HG03571 (cell line): ENCODE measurements at regions not wholly inside any gene's neighbourhood (a gene's known extent, or its start where the extent isn't known, plus 50 kb on each side); places are given as distances from the start of the nearest gene placed in this dataset.
A peak's percentile ranks its signal among the peaks of the same experiment; 100 is the strongest.
"Not testable (repeated sequence)": the region's sequence is repeated elsewhere in the genome, so short reads cannot be mapped to it uniquely, and the experiment has no call there.

Source experiments
- ATAC-seq: cut with Tn5 transposase; IDR thresholded peaks from one replicate; pipeline ENCODE4 v1.9.1; 2021; ENCODE audit not compliant: unreplicated experiment

GRCh38 chr14:89534902-89535685 lies 118.1 kb upstream of the FOXN3 start:
- no peak for ATAC-seq

DNA sequence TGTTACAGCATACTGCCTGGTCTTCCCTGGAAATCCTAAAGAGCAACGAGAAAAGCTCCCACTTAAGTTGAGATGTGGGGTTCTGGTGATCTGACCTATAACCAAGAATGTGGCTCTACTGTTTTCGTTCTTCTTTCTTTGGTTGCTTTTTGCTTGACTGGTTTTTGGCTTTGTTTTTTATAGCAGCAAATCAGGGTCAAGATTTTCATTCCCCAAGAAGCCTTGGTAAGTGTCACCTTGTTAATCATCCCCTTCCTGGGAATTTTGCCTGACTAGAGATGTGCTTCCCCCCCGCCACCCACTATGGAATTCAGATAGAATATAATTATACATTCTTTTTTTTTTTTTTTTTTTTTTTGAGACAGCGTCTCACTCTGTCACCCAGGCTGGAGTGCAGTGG lies 116.7 kb upstream of the FOXN3 start:
- ATAC-seq, result no peak

GRCh38 chr14:89533136-89533535 lies 116.1 kb upstream of the FOXN3 start:
- no peak for ATAC-seq

DNA sequence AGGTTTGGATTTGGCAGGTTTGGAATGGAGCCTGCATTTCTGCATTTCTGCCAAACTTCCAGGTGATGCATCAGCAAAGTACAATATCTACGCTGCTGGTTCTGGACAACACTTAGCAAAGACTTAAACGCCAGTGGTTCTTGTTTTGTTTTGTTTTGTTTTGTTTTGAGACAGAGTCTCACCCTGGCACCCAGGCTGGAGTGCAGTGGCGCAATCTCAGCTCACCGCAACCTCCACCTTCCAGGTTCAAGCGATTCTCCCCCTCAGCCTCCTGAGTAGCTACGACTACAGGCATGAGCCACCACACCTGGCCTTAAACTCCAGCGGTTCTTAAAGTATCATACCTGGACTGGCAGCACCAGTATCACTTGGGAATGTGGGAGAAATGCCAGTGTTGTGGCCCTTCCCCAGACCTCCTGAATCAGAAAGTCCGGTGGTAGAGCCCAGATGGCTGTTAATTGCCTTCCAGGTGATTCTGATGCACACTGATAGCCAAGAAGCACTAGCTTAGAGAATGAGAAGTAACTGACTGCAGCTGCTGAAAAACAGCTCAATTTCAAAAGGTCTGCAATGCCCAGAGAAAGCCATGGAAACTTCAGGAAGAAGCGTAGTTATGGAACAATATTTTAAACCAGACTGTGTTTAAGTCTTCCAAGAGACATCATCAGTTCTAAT lies 114.8 kb upstream of the FOXN3 start:
- ATAC-seq, result no peak

- ATAC-seq, result no peak
Measured at GRCh38 chr14:89524990-89525667, 108.1 kb upstream of the FOXN3 start.

DNA sequence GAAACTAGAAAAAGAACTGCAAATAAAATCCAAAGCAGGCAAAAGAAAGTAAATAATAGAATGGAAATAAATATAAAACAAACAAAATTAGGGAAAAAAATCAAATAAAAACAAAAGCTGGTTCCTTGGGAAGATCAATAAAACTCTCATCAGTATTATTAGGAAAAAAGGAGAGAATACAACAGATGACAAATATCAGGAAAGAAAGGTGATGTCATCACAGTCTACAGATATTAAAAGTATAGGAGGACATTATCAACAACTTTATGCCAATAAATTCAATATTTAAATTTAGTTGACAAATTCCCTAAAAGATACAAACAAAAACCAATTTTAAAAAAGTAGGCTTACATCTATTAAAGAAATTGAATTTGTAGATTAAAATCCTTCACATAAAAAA lies 107.4 kb upstream of the FOXN3 start:
- no peak for ATAC-seq

DNA sequence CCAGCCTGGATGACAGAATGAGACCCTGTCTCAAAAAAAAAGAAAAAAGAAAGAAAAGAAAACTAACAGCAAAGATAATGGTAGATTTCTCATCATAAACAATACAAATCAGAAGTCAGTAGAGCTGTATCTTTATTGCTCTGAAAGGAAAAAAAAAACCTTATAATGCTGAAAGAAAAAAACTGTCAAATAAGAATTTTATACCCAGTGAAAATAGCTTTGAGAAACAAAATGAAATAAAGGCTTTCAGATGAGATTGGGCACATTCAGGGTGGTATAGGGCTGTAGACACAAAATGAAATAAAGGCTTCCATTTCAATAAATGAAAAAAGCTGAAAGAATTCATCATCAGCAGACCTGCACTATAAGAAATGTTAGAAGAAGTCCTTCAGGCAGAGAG lies 105.0 kb upstream of the FOXN3 start:
- no peak for ATAC-seq

DNA sequence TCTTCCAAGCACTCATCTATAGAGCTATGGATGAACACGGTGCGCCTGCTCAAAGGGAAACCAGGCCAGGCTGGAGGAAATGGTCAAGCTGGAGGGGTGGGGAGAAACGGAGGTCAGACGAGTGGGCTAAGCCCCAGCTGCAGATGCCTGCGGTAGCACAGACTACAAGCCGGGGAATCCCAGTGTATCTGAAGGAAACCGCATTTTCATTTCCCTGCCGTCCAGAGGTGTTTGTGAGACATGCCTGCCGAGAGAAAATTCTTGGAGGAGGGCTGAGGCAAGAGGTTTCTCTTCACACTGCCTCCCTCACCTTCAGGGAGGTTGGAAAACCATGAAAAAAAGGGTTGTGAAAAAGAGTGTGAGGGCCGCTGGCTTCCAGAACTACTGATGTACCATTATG lies 102.0 kb upstream of the FOXN3 start:
- no peak for ATAC-seq

- ATAC-seq, result no peak
Measured at GRCh38 chr14:89516173-89516572, 99.1 kb upstream of the FOXN3 start.

GRCh38 chr14:89514601-89515000 lies 97.6 kb upstream of the FOXN3 start:
- no peak for ATAC-seq

DNA sequence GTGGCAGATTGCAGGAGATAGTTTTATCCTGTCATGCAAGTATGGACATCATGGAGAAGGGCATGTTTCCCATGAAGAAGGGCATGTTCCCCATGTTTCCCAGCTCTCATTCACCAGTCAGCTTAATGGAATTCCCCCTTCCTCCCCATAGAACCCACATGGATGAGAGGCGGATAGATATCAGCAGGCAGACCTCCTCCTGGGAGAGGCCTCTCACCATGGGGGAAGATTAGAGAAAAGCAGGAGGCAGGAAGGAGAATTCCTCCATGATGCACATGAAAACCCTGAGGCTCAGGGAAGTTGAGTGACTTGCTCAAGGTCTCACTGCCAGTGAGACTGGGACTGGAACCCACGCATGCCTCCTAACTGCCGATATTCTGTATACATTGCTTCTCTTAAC lies 92.9 kb upstream of the FOXN3 start:
- no peak for ATAC-seq

- no peak for ATAC-seq
Measured at GRCh38 chr14:89508863-89509262, 91.8 kb upstream of the FOXN3 start.

- no peak for ATAC-seq
Measured at GRCh38 chr14:89507926-89508460, 91.0 kb upstream of the FOXN3 start.

DNA sequence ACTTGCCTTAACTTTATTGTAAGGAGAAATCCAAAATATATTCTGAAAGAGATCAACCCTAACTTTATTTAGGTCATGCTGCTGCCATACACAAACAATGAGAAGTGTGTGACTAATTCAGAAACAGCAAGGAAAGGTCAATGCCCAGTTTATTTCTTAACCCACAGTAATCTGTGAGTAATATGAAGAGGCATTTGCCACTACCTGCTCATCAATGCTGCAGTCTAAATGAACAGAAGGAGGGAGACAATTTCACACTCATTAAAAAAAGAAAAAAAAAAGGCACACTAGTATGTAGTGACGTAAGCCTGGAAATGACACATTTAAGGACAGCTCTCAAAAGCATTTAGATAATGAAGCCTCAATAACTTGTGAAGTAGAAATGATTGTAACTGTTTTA lies 90.5 kb upstream of the FOXN3 start:
- no peak for ATAC-seq

- ATAC-seq, result not testable (repeated sequence)
Measured at GRCh38 chr14:89506891-89507452, 89.9 kb upstream of the FOXN3 start.

- ATAC-seq, result no peak
Measured at GRCh38 chr14:89504602-89505313, 87.7 kb upstream of the FOXN3 start.

- no peak for ATAC-seq
Measured at GRCh38 chr14:89504091-89504490, 87.1 kb upstream of the FOXN3 start.

DNA sequence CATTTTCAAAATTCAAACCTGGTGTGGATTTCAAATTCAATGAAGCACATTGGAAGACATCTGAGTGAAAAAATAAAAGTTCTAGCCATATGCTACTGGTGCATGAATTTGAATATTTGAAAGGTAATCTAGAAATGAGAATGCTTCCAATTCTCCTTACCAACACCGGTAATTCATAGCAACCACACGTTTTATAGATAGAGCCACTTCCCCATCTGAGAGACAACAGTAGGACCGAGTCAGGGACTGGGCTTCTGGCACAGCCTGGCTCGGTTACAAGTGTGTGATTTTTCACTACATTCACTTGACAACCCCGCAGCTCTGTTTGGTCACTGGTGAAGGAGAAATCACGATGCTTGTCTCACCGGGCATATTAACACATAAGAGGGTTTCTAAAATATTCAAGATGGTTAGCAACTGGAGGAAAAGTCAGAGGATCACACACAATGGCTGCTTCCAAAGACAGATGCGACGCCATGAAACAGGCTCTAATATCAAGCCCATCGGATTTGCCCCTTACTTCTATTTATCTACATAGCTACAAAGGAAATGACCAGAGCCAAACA lies 86.5 kb upstream of the FOXN3 start:
- peak; percentile 55 for ATAC-seq

DNA sequence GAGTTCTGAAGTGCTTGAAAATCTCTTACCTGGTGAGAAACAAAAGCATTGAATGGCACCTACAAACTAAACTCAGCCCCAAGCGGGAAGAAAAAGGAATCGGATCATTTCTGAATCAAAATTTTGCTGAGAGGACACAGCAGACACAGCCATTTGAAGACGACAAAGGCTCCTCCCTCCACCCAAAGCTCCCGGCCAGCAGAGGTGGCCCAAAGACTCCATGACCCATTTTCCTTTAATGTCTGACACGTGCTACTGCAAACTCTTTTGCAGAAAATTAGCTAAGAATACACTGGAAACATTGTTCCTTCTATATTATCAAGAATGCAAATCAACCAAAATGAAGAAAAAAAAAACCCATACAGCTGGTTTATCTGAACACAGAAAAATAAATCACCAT lies 85.9 kb upstream of the FOXN3 start:
- ATAC-seq, result no peak

DNA sequence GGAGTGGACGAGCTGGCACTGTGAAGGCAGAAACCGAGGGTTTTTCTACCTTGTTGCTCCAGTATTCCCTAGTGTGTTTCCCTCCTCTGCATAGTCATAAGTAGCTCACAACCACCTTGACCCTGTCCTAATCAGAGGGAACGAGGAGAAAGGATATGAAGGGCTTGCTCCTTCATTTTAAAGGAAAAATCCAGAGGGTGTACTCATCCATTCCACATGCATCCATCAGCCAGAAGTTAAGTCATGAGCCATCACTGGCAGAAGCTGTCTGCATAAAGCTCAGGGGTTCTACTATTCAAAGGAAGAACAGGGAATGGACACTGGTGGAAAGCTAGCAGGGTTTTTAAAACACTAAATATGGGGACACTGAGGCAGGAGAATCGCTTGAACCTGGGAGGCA lies 84.3 kb upstream of the FOXN3 start:
- no peak for ATAC-seq

DNA sequence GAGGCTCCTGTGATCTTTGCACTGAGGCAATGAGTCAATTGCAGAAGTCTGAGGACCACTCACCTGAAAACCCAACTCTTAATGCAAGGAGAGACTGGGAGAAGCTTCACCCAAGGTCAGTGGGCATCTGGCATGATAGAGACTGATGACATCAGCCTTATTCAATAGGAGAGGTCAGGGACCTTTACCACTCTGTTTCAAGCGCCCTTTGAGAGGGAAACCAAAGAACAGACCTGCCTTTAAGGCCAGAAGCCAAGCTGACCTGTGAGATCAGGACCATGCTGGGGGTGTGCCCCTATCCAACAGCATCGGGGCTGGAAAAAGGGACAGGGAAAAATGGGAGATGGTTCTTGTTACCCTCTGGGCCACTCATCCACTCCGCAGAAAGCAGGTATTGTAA lies 83.3 kb upstream of the FOXN3 start:
- no peak for ATAC-seq
